Smooth muscle cell (in vitro differentiated cells): ENCODE measurements at regions not wholly inside any gene's neighbourhood (a gene's known extent, or its start where the extent isn't known, plus 50 kb on each side); places are given as distances from the start of the nearest gene placed in this dataset.
A peak's percentile ranks its signal among the peaks of the same experiment; 100 is the strongest.

Source experiments
- DNase-seq: peaks from one replicate; lab custom pipeline; 2025; ENCODE audit not compliant: unreplicated experiment; lab: John Stamatoyannopoulos, UW
- H2AFZ ChIP-seq: fragments of 200-600 bp; sonication (generic); 2 replicates; pipeline ENCODE4 v1.6.0; 2016; ENCODE audit warnings: antibody characterized with exemption, low read depth, mild to moderate bottlenecking
- H3F3A ChIP-seq: fragments of 200-600 bp; sonication (generic); 2 replicates; pipeline ENCODE4 v1.6.0; 2017; ENCODE audit warnings: antibody characterized with exemption, low read depth
- H3K27ac ChIP-seq: fragments of 200-600 bp; sonication (generic); 2 replicates; pipeline ENCODE4 v1.5.1; 2016; ENCODE audit warnings: low read depth, mild to moderate bottlenecking
- H3K27me3 ChIP-seq: fragments of 200-600 bp; sonication (generic); 2 replicates; pipeline ENCODE4 v1.6.1; 2016; ENCODE audit warnings: low read depth, mild to moderate bottlenecking
- H3K36me3 ChIP-seq: fragments of 200-600 bp; sonication (generic); 2 replicates; pipeline ENCODE4 v1.5.1; 2016; ENCODE audit warnings: low read depth
- H3K4me1 ChIP-seq: fragments of 200-600 bp; sonication (generic); 2 replicates; pipeline ENCODE4 v1.5.1; 2016; ENCODE audit warnings: low read depth
- H3K4me2 ChIP-seq: fragments of 200-600 bp; sonication (generic); 2 replicates; pipeline ENCODE4 v1.6.0; 2016; ENCODE audit warnings: mild to moderate bottlenecking
- H3K4me3 ChIP-seq: fragments of 200-600 bp; sonication (generic); 2 replicates; pipeline ENCODE4 v1.5.1; 2016; ENCODE audit warnings: mild to moderate bottlenecking
- H3K79me2 ChIP-seq: fragments of 200-600 bp; sonication (generic); 2 replicates; pipeline ENCODE4 v1.6.0; 2016; ENCODE audit warnings: low read depth, mild to moderate bottlenecking
- H3K9ac ChIP-seq: fragments of 200-600 bp; sonication (generic); 2 replicates; pipeline ENCODE4 v1.6.0; 2016; ENCODE audit warnings: low read depth
- H3K9me3 ChIP-seq: fragments of 200-600 bp; sonication (generic); replicated peaks from 2 replicates; pipeline ENCODE4 v1.5.1; 2016; ENCODE audit warnings: low read depth
- H4K20me1 ChIP-seq: fragments of 200-600 bp; sonication (generic); 2 replicates; pipeline ENCODE4 v1.6.0; 2016; ENCODE audit warnings: low read depth
- WGBS: methylation state at CpG from one replicate; pipeline ENCODE4 v1.1.7; 2016; ENCODE audit warnings: low lambda C conversion rate; 5-methylcytosine and 5-hydroxymethylcytosine counted together
- TF ChIP-seq, protein P1 (sequence below): fragments of 200-600 bp; sonication (generic); IDR thresholded peaks from 2 replicates; pipeline ENCODE4 v1.5.1; 2017; ENCODE audit warnings: borderline replicate concordance, mild to moderate bottlenecking, antibody characterized with exemption; ENCODE audit not compliant: insufficient read depth, poor library complexity, severe bottlenecking

DNA sequence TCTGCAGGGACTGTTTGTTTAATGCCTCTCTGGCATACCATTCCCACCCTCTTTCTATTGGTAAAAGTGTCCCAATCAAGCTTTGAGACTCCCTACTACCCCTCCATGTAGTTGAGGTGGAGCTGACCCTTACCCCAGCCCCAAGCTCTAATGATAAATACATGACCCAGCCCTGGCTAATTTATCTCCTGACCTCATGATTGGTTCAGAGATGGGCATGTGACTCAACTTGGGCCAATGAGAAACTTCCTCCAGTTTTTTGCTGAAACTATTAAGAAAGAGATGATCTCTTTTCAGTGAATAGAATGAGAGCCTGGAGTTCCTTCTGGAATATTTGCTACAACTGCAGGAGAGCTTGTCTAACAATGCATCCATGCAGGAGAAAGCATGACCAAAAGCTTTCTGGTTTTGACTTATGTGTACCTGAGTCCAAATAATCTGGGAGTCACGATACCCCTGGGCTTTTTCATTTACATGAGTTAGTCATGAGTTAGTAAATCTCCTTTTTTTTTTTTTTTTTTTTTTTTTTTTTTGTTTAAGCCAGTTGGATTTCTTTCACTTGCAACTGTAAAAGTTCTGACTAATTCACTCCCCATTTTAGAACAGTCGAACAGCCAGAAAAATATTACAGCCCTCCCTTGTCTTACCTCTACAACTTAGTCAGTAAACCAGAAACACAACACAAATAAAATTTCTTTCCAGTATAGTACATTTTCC, 66.5 kb upstream of the TLK1 start:
- peaks cover 5% of the 10 kb centered on the region for H3F3A ChIP-seq
- no peaks in the 10 kb centered on the region for H3K79me2 ChIP-seq
- peak overlapping the region; percentile 37 for H3K27ac ChIP-seq
- DNase-seq = no peak
- WGBS = 21% methylated on average over 2 of the region's 2 CpGs
- H3K9ac ChIP-seq = no peak overlapping the region
- TF ChIP-seq, protein P1, sequence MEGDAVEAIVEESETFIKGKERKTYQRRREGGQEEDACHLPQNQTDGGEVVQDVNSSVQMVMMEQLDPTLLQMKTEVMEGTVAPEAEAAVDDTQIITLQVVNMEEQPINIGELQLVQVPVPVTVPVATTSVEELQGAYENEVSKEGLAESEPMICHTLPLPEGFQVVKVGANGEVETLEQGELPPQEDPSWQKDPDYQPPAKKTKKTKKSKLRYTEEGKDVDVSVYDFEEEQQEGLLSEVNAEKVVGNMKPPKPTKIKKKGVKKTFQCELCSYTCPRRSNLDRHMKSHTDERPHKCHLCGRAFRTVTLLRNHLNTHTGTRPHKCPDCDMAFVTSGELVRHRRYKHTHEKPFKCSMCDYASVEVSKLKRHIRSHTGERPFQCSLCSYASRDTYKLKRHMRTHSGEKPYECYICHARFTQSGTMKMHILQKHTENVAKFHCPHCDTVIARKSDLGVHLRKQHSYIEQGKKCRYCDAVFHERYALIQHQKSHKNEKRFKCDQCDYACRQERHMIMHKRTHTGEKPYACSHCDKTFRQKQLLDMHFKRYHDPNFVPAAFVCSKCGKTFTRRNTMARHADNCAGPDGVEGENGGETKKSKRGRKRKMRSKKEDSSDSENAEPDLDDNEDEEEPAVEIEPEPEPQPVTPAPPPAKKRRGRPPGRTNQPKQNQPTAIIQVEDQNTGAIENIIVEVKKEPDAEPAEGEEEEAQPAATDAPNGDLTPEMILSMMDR = no peak
- H4K20me1 ChIP-seq = no peaks in the 10 kb centered on the region
- H2AFZ ChIP-seq = no peak overlapping the region
- no peaks in the 10 kb centered on the region for H3K36me3 ChIP-seq
- no peaks in the 10 kb centered on the region for H3K27me3 ChIP-seq
- H3K9me3 ChIP-seq = no peaks in the 10 kb centered on the region
- no peak overlapping the region for H3K4me3 ChIP-seq
- no peak overlapping the region for H3K4me2 ChIP-seq
- no peaks in the 10 kb centered on the region for H3K4me1 ChIP-seq

DNA sequence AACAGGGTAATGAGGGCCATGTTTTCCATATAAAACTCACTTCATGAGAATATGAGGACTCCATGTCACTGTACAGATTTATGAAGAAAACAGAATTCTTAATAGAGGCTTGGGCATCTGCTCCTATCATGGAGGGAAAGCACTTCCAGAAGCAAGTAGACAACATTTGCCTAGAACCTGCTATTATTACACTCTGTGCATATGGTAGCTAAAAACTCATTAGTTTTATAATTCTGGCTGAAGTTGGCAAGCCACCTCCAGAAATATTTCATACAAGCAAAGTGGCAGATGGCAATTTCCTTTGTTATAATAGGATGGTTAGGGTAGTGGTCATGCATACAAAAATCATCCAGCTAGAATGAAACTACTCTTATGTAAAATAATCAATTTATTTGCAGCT, 65.8 kb upstream of the TLK1 start:
- TF ChIP-seq, protein P1 = no peak
- no peak overlapping the region for H3K4me3 ChIP-seq
- H3K27me3 ChIP-seq = no peaks in the 10 kb centered on the region
- H3K36me3 ChIP-seq = no peaks in the 10 kb centered on the region
- no peaks in the 10 kb centered on the region for H3K4me1 ChIP-seq
- no peaks in the 10 kb centered on the region for H4K20me1 ChIP-seq
- no peaks in the 10 kb centered on the region for H3K9me3 ChIP-seq
- no peak for DNase-seq
- H2AFZ ChIP-seq = no peak overlapping the region
- H3K79me2 ChIP-seq = no peaks in the 10 kb centered on the region
- no peak overlapping the region for H3K27ac ChIP-seq
- no peak overlapping the region for H3K9ac ChIP-seq
- H3K4me2 ChIP-seq = no peak overlapping the region
- H3F3A ChIP-seq = peaks cover 5% of the 10 kb centered on the region

DNA sequence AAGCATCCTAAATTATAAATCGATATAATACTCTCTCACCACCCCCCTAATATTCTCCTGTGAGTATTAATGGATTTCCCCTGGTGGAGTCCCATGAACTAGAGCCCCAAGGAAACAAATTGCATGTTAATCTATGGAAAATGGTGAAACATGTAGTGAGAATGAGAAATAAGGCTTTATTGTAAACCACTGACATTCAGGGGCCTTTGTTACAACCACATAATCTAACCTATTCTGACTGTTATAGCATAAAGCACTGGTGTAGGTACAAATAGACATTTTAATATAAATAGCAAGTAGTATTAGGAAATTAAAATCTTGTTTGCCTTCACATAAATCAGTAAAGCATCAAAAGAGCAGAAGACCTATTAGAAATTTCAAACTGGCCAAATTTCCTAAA, 65.3 kb upstream of the TLK1 start:
- no peak for DNase-seq
- Histone ChIP-seq H3K4me1 (no peaks in the 10 kb centered on the region), H2AFZ (no peak overlapping the region), H3K4me2 (peak overlapping the region; percentile 60), H3F3A (peaks cover 5% of the 10 kb centered on the region), H4K20me1 (no peaks in the 10 kb centered on the region), H3K79me2 (no peaks in the 10 kb centered on the region), H3K9me3 (no peaks in the 10 kb centered on the region), H3K36me3 (no peaks in the 10 kb centered on the region), H3K27me3 (no peaks in the 10 kb centered on the region), H3K4me3 (no peak overlapping the region), H3K27ac (no peak overlapping the region), H3K9ac (no peak overlapping the region)
- TF ChIP-seq, protein P1 = no peak
- WGBS = 91% methylated on average over 1 of the region's 1 CpG
